NCI-H1092 (cell line): ENCODE measurements at regions not wholly inside any gene's neighbourhood (a gene's known extent, or its start where the extent isn't known, plus 50 kb on each side); places are given as distances from the start of the nearest gene placed in this dataset.
"Not testable (repeated sequence)": the region's sequence is repeated elsewhere in the genome, so short reads cannot be mapped to it uniquely, and the experiment has no call there.

Experiments used
- DNase-seq: peaks from one replicate; lab custom pipeline; 2025; lab: John Stamatoyannopoulos, UW

- DNase-seq, result no peak
These were observed 573.5 kb downstream of the KCNJ18 start for GRCh38 chr17:22265807-22266206.

- DNase-seq, result no peak
These were observed 573.9 kb downstream of the KCNJ18 start for GRCh38 chr17:22266231-22266630.

- no peak for DNase-seq
These were observed 574.7 kb downstream of the KCNJ18 start for GRCh38 chr17:22267019-22267418.

DNA sequence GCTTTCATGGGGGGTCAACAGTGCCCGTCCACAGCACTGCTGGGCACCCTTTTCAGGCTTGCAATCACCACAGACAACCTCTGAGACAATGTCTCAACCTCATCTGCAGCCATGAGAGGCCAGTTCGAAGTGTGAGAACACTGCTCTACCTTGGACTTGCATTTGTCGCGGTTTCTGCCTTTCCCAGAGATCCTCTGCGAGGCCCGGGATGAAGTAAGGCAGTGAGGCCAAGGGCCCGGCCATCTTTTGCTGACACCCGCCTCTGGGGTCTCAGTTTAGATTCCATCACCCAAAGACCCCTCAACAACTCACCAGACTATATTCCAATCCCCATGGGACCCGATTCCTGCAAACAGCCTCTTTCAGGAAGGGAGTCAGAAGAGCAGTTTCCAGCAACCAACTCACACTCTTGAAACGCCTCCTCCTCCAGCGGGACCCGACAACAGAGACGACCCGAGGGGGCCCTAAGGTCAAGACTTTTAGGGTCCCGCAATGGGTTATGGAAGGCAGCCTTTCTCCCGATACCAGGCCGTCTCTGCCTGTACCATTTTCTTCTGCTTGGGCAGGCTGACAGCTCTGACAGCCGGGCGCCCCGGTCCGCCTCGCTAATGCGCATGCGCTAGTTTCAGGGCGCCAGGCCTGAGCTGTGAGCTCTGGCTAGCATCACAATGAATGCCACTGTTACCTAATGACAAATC is 576.0 kb downstream of the KCNJ18 start:
- DNase-seq, result no peak

- DNase-seq, result no peak
These were observed 576.5 kb downstream of the KCNJ18 start for GRCh38 chr17:22268912-22269220.

- no peak for DNase-seq
These were observed 578.1 kb downstream of the KCNJ18 start for GRCh38 chr17:22270381-22270780.

DNA sequence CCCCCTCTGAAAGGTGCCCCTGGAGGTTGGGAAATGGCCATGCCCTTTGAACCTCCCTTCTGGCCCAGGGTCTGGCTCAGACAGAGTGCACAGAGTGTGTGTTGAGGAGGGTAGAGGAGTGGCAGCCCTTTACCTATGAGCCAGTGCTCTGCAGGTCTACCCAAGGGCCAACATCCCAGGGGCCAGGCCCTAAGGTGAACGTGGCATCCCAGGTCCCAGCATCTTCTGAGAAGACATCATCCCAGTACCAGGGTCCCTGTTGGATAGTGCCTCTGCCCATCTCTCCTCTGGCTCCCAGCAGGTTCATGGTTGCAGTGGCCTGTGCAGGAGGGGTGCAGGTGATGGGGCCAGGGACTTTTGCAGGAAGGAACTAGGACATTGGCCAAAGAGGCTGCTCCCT is 578.5 kb downstream of the KCNJ18 start:
- DNase-seq, result not testable (repeated sequence)

- no peak for DNase-seq
These were observed 580.2 kb downstream of the KCNJ18 start for GRCh38 chr17:22272363-22273146.

GRCh38 chr17:22273308-22273707 is 581.0 kb downstream of the KCNJ18 start:
- DNase-seq, result no peak

DNA sequence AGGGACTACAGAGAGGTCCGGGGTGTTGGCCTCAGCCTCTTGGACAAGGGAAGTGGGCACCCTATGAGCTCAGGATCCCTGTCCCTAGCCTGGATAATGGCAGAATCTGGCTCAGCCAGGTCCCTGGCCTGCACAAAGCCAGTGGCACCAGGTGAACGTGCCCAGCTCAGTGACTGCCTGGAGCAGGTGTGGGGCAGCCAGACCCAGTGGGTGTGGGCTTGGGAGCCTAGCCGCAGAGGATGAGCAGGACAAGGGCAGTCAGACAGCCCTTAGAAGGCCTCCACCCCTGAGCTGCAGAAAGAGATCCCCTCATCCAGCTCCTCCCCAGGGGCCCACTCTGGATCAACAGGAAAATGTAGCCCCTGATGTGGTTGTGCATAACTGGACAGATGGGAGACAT is 585.3 kb downstream of the KCNJ18 start:
- DNase-seq, result no peak

- no peak for DNase-seq
These were observed 586.3 kb downstream of the KCNJ18 start for GRCh38 chr17:22278302-22279275.

- no peak for DNase-seq
These were observed 594.2 kb downstream of the KCNJ18 start for GRCh38 chr17:22286337-22287041.

DNA sequence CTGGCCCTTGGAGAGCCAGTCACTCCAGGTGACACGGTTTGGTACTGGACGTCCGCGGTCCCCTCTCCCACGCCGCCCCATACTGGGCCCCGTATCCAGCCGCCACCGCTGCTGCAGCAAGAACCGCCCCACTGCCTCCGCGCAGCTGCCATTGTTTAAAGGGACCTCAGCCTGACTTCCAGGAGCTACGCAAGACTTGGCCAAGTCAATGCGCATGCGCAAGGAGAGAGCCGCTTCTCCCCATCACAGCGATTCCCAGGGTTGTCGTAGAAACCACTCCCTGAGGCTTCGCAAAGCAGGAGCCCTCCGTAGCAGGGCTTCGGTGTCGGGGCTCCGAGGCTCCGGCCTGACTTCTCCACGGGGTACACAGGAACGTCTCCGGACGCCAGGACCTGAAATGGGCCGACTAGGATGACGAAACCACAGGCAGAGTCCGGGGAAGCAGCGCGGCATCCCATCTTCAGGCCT is 606.2 kb downstream of the KCNJ18 start:
- DNase-seq, result not testable (repeated sequence)

DNA sequence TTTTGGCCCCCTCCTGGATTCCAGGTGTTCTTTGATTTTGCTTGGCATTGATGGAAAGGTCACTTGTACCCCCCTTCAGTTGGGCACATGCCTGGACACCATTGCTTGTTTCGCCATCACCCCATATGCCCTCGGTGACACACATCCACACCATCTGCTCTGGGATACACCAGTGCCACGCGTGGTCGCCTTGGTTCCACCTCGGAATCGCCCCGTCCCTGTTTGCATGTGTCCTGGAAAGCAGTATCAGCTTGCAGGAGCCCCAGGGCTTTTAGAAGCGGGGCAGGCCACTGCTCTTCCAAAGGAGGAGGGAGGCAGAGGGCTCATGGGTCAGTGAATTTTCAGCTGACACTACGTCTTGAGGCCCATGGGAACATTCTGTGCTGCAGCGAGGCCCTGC is 607.9 kb downstream of the KCNJ18 start:
- DNase-seq, result no peak

DNA sequence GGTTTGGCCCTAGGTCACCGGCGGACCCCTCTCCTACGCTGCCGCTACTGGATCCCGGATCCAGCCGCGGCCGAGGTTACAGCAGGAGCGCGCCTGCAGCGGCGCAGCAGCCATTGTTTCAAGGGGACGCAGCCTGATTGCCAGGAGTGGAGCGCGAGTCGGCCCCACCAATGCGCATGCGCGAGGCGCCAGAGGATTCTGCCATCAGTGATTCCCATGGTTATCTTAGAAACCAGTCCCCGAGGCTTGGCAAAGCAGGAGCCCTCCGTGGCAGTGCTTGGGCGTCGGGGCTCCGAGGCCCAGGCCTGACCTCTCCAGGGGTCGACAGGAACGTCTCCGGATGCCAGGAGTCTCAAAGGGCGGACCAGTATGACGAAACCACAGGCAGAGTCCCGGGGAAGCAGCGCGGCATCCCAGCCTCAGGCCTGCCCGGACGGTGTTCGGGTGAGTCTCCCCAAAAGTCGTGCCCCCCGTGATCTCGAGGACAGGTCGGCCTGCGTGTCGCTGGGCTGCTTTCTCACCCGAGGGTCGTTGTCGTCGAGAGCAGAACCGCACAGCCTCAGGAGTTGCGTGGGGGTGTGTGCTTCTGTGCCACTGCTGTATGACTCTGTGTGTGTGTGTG is 608.5 kb downstream of the KCNJ18 start:
- DNase-seq, result no peak

DNA sequence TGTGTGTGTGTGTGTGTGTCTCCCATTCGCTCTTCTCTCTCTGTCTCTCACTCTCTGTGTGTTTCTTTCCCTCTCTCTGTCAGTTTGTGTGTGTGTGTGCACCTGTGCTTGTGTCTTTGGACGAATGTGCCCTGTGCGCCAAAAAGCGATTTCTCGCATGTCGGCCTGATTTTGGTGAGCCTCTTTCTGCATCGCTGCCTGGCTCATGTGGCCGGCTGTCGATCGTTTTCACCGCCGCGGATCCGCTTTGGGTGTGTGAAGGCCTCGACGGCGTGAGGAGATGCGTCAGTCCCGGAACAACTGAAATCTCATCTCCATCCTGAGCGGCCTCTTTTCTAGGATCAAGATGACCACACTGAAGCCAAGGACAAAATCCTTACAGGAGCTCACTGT is 609.0 kb downstream of the KCNJ18 start:
- no peak for DNase-seq

DNA sequence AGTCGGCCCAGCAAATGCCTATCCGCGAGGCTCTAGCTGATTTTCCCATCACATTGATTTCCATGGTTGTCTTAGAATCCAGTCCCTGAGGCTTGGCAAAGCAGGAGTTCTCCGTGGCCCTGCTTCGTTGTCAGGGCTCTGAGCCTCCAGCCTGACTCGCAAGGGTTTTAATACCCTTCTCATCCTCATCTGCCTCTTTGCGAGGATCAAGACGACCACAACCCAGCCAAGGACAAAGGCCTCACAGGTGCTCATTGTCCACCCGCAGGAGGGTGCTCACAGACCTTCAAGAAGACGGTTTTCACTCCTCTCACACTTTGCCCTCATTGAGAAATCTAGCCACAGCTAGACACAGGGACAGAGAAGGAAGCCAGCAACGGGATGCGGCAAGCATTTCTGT is 610.8 kb downstream of the KCNJ18 start:
- DNase-seq, result no peak

DNA sequence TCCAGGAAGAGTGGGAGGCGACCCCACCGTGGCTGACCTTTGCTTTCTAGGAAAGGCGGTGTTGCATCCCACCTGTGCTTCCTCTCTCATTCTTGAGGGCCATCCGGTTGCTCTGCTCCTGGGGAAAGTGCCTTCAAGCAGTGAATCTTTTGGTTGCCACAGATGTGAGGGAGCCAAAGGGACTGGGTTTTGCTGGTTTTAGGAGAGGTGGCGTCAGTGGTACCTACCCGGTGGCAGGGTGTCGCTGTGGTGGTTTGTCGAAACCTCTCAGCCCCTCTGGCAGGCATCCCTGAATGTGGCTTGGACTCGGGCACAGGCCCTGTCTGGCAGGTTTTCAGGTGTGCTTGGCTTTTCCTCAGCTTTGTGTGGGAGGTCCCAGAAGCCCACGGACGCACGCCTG is 611.5 kb downstream of the KCNJ18 start:
- no peak for DNase-seq

DNA sequence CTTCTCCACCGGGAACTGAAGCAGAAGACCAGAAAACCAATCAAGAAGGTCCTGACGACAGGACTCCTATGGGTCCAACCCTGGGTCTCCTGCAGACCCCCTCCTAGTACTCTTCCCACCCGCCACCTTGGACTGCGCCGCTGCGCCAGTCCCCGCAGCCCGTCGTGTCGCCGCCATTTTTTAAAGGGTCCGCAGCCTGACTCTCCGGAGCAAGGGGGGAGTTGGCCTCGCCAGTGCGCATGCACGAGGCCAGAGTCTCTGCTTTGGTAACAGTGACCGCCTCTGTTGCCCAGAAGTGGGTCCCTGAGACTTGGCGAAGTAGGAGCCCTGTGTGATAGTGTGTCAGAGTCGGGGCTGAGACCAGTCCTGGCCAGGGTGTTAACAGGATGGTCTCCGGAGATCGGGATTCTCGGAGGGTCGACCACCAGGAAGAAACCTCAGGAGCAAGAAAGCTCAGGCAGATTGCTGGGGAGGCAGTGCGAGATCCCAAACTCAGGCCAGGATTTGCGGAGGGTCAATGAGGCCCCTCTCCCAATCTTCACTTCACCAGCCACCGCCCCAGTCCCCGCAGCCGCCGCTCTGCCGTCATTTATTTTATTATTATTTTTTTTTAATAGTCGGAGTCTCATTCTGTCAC is 612.5 kb downstream of the KCNJ18 start:
- DNase-seq, result no peak

- DNase-seq, result no peak
These were observed 613.2 kb downstream of the KCNJ18 start for GRCh38 chr17:22305356-22306071.
